H54 (cell line): ENCODE measurements at regions not wholly inside any gene's neighbourhood (a gene's known extent, or its start where the extent isn't known, plus 50 kb on each side); places are given as distances from the start of the nearest gene placed in this dataset.
"Not testable (repeated sequence)": the region's sequence is repeated elsewhere in the genome, so short reads cannot be mapped to it uniquely, and the experiment has no call there.

ENCODE experiments used
- DNase-seq: peaks from one replicate; pipeline ENCODE4 v3.0.0; 2011; ENCODE audit warnings: low spot score, mixed read lengths; ENCODE audit not compliant: insufficient read length
- FAIRE-seq: peaks from 3 replicates; lab custom pipeline; 2011; peaks lifted over from hg19 to GRCh38; lab: Jason Lieb, UNC
- POLR2A ChIP-seq: IDR thresholded peaks from 2 replicates; pipeline ENCODE4 v1.6.1; 2011; ENCODE audit warnings: low read depth, mild to moderate bottlenecking, low read length

GRCh38 chr3:187852842-187853730 is 107.8 kb upstream of the BCL6 start:
- peak; percentile 57 for FAIRE-seq
- no peak for DNase-seq
- TF ChIP-seq POLR2A: no peak

GRCh38 chr3:187855131-187855530 is 109.9 kb upstream of the BCL6 start:
- no peak for TF ChIP-seq POLR2A
- DNase-seq (no peak), FAIRE-seq (no peak)

- peak; percentile 33 for FAIRE-seq
- no peak for DNase-seq
These were observed 111.3 kb upstream of the BCL6 start for GRCh38 chr3:187856555-187856954.

GRCh38 chr3:187858041-187858440 is 112.8 kb upstream of the BCL6 start:
- DNase-seq: no peak
- no peak for FAIRE-seq
- no peak for TF ChIP-seq POLR2A

More at GRCh38 chr3:187856555-187856954, 111.3 kb upstream of the BCL6 start:
- TF ChIP-seq POLR2A: no peak

- DNase-seq (no peak), FAIRE-seq (no peak)
- TF ChIP-seq POLR2A: no peak
These were observed 113.4 kb upstream of the BCL6 start for GRCh38 chr3:187858711-187859110.

- not testable (repeated sequence) for DNase-seq, FAIRE-seq
These were observed 117.5 kb upstream of the BCL6 start for GRCh38 chr3:187862701-187863277.

GRCh38 chr3:187870360-187871203 is 125.3 kb upstream of the BCL6 start:
- FAIRE-seq: peak; percentile 61
- TF ChIP-seq POLR2A: no peak
- DNase-seq: no peak

GRCh38 chr3:187871204-187871591 is 125.9 kb upstream of the BCL6 start:
- no peak for TF ChIP-seq POLR2A
- FAIRE-seq: peak; percentile 65
- DNase-seq: no peak

GRCh38 chr3:187871848-187872247 is 126.6 kb upstream of the BCL6 start:
- DNase-seq (no peak), FAIRE-seq (peak; percentile 41)
- TF ChIP-seq POLR2A: no peak

GRCh38 chr3:187873843-187874242 is 128.6 kb upstream of the BCL6 start:
- no peak for DNase-seq

GRCh38 chr3:187875863-187876262 is 130.6 kb upstream of the BCL6 start:
- FAIRE-seq (no peak), DNase-seq (no peak)
- TF ChIP-seq POLR2A: no peak

More at GRCh38 chr3:187873843-187874242, 128.6 kb upstream of the BCL6 start:
- FAIRE-seq: no peak
- TF ChIP-seq POLR2A: no peak

- TF ChIP-seq POLR2A: no peak
- FAIRE-seq: peak; percentile 98
- peak; percentile 30 for DNase-seq
These were observed 133.7 kb upstream of the BCL6 start for GRCh38 chr3:187878772-187879518.

- DNase-seq (no peak), FAIRE-seq (peak; percentile 69)
- no peak for TF ChIP-seq POLR2A
These were observed 135.2 kb upstream of the BCL6 start for GRCh38 chr3:187880441-187880840.

- FAIRE-seq: peak; percentile 11
- no peak for TF ChIP-seq POLR2A
- no peak for DNase-seq
These were observed 135.6 kb upstream of the BCL6 start for GRCh38 chr3:187880851-187881250.
